K562 (cell line): ENCODE measurements at regions not wholly inside any gene's neighbourhood (a gene's known extent, or its start where the extent isn't known, plus 50 kb on each side); places are given as distances from the start of the nearest gene placed in this dataset.
A peak's percentile ranks its signal among the peaks of the same experiment; 100 is the strongest.

ENCODE experiments used
- ATAC-seq: fragments of 200-7000 bp; cut with Tn5 transposase; 3 replicates; pipeline ENCODE4 v1.9.1; 2020; ENCODE audit warnings: moderate library complexity
- BruUV-seq: library from RNA; stranded (reverse); fragments of 400-500 nt; replicated peaks from 2 replicates; lab custom pipeline; 2021; lab: Mats Ljungman, UMichigan
- CTCF ChIA-PET: fragments of 300-600 bp; formaldehyde crosslinking; extraction: SDS; loops from one replicate; lab custom pipeline; 2021; ENCODE audit warnings: low intra/inter-chr PET ratio; lab: Yijun Ruan, JAX
- POLR2A ChIA-PET: fragments of 300-600, 350-650 bp; sonication (Branson Sonifier 250); formaldehyde crosslinking; extraction: SDS; loops from one replicate; lab custom pipeline; 2021; ENCODE audit warnings: antibody characterized with exemption, inconsistent platforms; lab: Yijun Ruan, JAX
- DNase-seq, 4 experiments: peaks; one replicate each; pipeline versions ENCODE4 v3.0.0 to v3.0.0-alpha.2; 2011 to 2018; ENCODE audit warnings: low spot score in 3 of 4, mixed read lengths in 3 of 4; ENCODE audit errors: extremely low read depth in 1 of 4
- FAIRE-seq: peaks from 2 replicates; lab custom pipeline; 2011; peaks lifted over from hg19 to GRCh38; lab: Jason Lieb, UNC
- H2AFZ ChIP-seq: 2 replicates; pipeline ENCODE4 v1.6.0; 2011; ENCODE audit warnings: low read depth, low read length, control low read depth, inconsistent platforms
- H3K27ac ChIP-seq: fragments of 200-600 bp; 3 replicates; pipeline ENCODE4 v1.8.0; 2011; ENCODE audit warnings: low read depth, mild to moderate bottlenecking, control low read depth, inconsistent platforms, low read length, moderate library complexity, mixed read lengths; ENCODE audit errors: extremely low read depth
- H3K27me3 ChIP-seq, 2 experiments: fragments of 300-600 bp in 1 of 2; 2 replicates in 1 of 2; 3 replicates in 1 of 2; pipeline versions ENCODE4 v1.6.0 to v1.8.0; 2011; ENCODE audit warnings: inconsistent platforms in 2 of 2, low read length in 2 of 2, mild to moderate bottlenecking in 1 of 2, mixed read lengths in 1 of 2, moderate library complexity in 1 of 2; ENCODE audit not compliant: control insufficient read depth in 2 of 2, insufficient read depth in 2 of 2
- H3K36me3 ChIP-seq: fragments of 300-600 bp; 3 replicates; pipeline ENCODE4 v1.8.0; 2011; ENCODE audit warnings: mild to moderate bottlenecking, low read length, inconsistent platforms; ENCODE audit not compliant: control insufficient read depth, insufficient read depth
- H3K4me1 ChIP-seq, 2 experiments: fragments of 200-600 bp in 1 of 2; replicated peaks in 1 of 2; 2 replicates in 1 of 2; 3 replicates in 1 of 2; pipeline versions ENCODE4 v1.5.1 to v1.8.0; 2011; ENCODE audit warnings: inconsistent platforms in 2 of 2, low read length in 2 of 2, mild to moderate bottlenecking in 1 of 2, mixed read lengths in 1 of 2, moderate library complexity in 1 of 2; ENCODE audit not compliant: control insufficient read depth in 2 of 2, insufficient read depth in 2 of 2
- H3K4me2 ChIP-seq: 2 replicates; pipeline ENCODE4 v1.6.1; 2011; ENCODE audit warnings: low read length, control low read depth, inconsistent platforms, mixed read lengths; ENCODE audit not compliant: insufficient read depth
- H3K4me3 ChIP-seq: fragments of 200-600 bp; sonication (generic), shearing (Covaris generic); 2 replicates; pipeline ENCODE4 v1.5.1; 2016; ENCODE audit warnings: control low read depth, inconsistent platforms
- H3K79me2 ChIP-seq: fragments of 200-600 bp; 3 replicates; pipeline ENCODE4 v1.8.0; 2011; ENCODE audit warnings: low read length, inconsistent platforms; ENCODE audit not compliant: control insufficient read depth, insufficient read depth
- H3K9ac ChIP-seq, 2 experiments: 2 replicates each; pipeline versions ENCODE4 v1.6.0 to v1.6.1; 2011; ENCODE audit warnings: low read depth in 2 of 2, low read length in 2 of 2, control low read depth in 1 of 2, inconsistent platforms in 1 of 2, mild to moderate bottlenecking in 1 of 2, mixed read lengths in 1 of 2; ENCODE audit not compliant: insufficient read depth in 1 of 2
- H3K9me1 ChIP-seq: one replicate; pipeline ENCODE4 v1.6.0; 2011; ENCODE audit warnings: inconsistent platforms, mild to moderate bottlenecking, low read length, moderate library complexity; ENCODE audit not compliant: control insufficient read depth, insufficient read depth
- H3K9me3 ChIP-seq: replicated peaks from 2 replicates; pipeline ENCODE4 v1.5.1; 2011; ENCODE audit warnings: low read depth, low read length, inconsistent platforms; ENCODE audit not compliant: control insufficient read depth, insufficient read depth
- H4K20me1 ChIP-seq: replicated peaks from 2 replicates; pipeline ENCODE4 v1.6.1; 2011; ENCODE audit warnings: low read length, inconsistent platforms, mixed read lengths; ENCODE audit not compliant: control insufficient read depth, insufficient read depth
- ATF1 ChIP-seq, 2 experiments: fragments of 450-650 bp in 1 of 2; IDR thresholded peaks; 2 replicates each; pipeline ENCODE4 v1.6.1; 2016; ENCODE audit warnings: missing compliant biosample characterization in 1 of 2, missing genetic modification characterization in 1 of 2
- CBX1 ChIP-seq: sonication (generic); IDR thresholded peaks from 2 replicates; pipeline ENCODE4 v1.6.1; 2016; ENCODE audit warnings: antibody characterized with exemption, low read depth, mild to moderate bottlenecking
- CBX3 ChIP-seq, 2 experiments: IDR thresholded peaks; 1 replicate in 1 of 2; 2 replicates in 1 of 2; pipeline ENCODE4 v1.6.1; 2012; ENCODE audit warnings: inconsistent platforms in 2 of 2, low read length in 2 of 2, borderline replicate concordance in 1 of 2, control low read depth in 1 of 2
- HDGF ChIP-seq: fragments of 450-650 bp; IDR thresholded peaks from 2 replicates; pipeline ENCODE4 v1.6.1; 2016
- POLR2H ChIP-seq: IDR thresholded peaks from 2 replicates; pipeline ENCODE4 v1.6.1; 2016; ENCODE audit warnings: missing genetic modification characterization, low read depth, mild to moderate bottlenecking, control low read depth, missing compliant biosample characterization, moderate library complexity
- RBM25 ChIP-seq: fragments of 200-400 bp; formaldehyde crosslinking; IDR thresholded peaks from 2 replicates; pipeline ENCODE4 v1.6.1; 2018; ENCODE audit warnings: low read length, low read depth, moderate library complexity; ENCODE audit not compliant: severe bottlenecking
- ZNF12 ChIP-seq: sonication (generic); formaldehyde crosslinking; IDR thresholded peaks from 2 replicates; pipeline ENCODE4 v1.4.0; 2020; ENCODE audit warnings: mild to moderate bottlenecking, missing genetic modification reagents
- ZNF23 ChIP-seq: fragments of 250-450 bp; sonication (Bioruptor Pico); IDR thresholded peaks from 2 replicates; pipeline ENCODE4 v1.4.0; 2020; ENCODE audit warnings: mild to moderate bottlenecking
- ZNF551 ChIP-seq: fragments of 250-450 bp; sonication (Bioruptor Pico); IDR thresholded peaks from 2 replicates; pipeline ENCODE4 v1.5.0; 2021; ENCODE audit warnings: mild to moderate bottlenecking, moderate library complexity
- WGBS: fragments of 100-300 bp; shearing (Covaris generic); methylation state at CpG from one replicate; pipeline ENCODE4 v1.1.6; 2016; ENCODE audit warnings: low coverage, mixed read lengths; ENCODE audit not compliant: insufficient coverage; ENCODE audit errors: missing lambda C conversion rate; 5-methylcytosine and 5-hydroxymethylcytosine counted together
- in situ Hi-C: fragments of 300-500 bp; cut with MboI; formaldehyde crosslinking; loops from 4 replicates; pipeline ENCODE4 v1.15.0; 2018; ENCODE audit warnings: inconsistent platforms, mixed read lengths
- intact Hi-C: fragments of 100-400 bp; cut with micrococcal nuclease; formaldehyde crosslinking; loops from 2 replicates; pipeline ENCODE4 v1.14.2; 2022
- TF ChIP-seq, protein P1 (sequence below): sonication (generic); formaldehyde crosslinking; IDR thresholded peaks from 2 replicates; pipeline ENCODE4 v1.8.1; 2023; ENCODE audit warnings: mild to moderate bottlenecking, missing genetic modification reagents
- TF ChIP-seq, protein P2 (sequence below): sonication (generic); formaldehyde crosslinking; IDR thresholded peaks from 2 replicates; pipeline ENCODE4 v1.8.1; 2023; ENCODE audit warnings: mild to moderate bottlenecking, missing genetic modification reagents, moderate library complexity
- TF ChIP-seq, protein P3 (sequence below): sonication (generic); formaldehyde crosslinking; IDR thresholded peaks from 2 replicates; pipeline ENCODE4 v1.8.0; 2022; ENCODE audit warnings: missing genetic modification reagents, mild to moderate bottlenecking, moderate library complexity, borderline replicate concordance
- TF ChIP-seq, protein P4 (sequence below): fragments of 200-800 bp; sonication (Bioruptor generic); IDR thresholded peaks from 2 replicates; pipeline ENCODE4 v1.6.1; 2017; ENCODE audit warnings: missing genetic modification characterization, missing compliant biosample characterization

DNA sequence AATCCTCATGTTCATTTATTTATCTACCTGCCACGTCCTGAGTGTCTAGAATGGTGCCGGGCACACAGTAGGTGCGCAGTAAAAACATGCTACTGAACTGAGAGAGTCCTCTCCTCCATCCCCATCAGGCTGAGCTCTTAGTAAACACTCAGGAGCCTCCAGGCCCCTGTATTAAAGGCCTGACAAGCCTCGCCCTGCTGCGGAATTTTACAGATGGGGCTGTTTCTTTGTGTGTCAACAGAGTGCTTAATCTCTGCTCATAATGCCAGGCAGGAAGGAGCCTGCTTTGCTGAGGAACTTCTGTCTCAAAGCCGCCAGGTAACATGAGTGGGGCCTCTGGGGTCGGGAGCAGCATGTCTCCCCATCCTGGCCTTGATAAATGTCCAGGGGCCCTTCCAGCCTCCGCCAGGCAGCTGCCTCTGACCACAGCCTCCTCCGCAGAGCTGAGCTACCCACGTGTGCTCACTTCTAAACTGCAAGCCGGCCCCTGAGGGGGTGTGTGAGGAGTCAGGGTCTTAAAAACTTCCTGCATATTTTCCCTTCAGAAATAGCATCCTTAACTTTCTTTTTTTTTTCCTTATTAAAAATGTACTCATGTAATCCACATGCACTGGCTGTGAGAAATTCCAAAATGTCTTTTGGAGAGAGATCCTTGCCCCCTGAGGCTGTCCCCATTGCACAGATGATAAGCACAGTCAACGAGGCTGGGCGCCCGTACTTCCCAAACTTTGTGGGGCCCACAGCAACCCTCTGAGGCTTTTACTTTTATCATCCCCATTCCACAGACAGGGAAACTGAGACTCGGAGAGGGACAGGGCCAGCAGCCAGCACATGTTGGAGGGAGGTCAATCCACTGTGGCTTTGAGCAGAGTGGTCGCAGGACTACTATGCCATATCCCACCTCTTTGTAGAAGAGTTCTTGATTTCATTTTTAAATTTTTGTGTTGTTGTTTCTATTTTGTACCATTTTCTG lies 116.0 kb upstream of the NCOR2 start (continued):
- TF ChIP-seq HDGF (no peak), ZNF12 (CRISPR knock-in tag) (no peak)

DNA sequence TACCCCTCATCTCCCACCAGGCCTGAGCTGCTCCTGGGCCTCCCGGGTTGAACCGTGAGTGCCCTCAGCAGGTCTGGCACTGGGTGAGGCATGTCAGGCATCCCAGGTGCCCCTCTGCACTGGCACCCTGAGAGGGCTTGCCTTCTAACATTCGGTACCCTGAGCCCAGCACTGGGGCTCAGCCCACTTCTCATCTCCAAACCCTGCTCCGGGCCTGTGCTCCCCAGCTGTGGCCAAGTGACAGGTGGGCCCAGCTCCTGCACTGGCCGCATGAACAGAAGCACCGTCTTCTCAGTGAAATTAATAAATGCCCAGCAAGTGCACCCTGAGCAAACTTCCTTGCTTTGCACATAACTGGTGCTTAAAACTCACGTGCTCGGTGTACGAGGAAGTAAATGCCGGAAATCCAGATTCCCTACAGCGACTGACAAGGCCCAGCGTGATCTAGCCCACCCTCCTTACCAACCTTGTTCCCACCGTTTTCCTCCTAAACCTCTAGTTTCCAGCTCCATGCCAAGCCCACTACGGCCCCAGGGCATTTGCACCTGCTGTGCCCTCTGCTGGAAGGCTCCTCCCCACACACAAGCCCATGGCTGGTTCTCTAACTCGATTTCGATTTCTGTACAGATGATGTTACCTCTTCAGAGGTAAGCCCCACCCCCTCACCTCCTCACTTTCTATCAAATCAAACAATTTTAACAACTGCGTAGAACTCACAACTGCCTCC lies 115.2 kb upstream of the NCOR2 start:
- no peaks in the 10 kb centered on the region; the same call in 1 of the 2 replicates for H4K20me1 ChIP-seq
- 58% methylated on average over 17 of the region's 17 CpGs for WGBS
- no peak overlapping the region for H3K4me3 ChIP-seq
- no peak overlapping the region for H2AFZ ChIP-seq
- no peak overlapping the region for H3K9ac ChIP-seq
- ATAC-seq = no peak
- BruUV-seq = no TSS peak
- intact Hi-C loops = loop anchor here (5.0 to 10.0 kb wide), 2 partner anchors 90 to 358 kb away; no protein-coding TSS in a partner anchor
- no peak overlapping the region for H3K4me2 ChIP-seq
- peaks cover 21 to 33% of the 10 kb centered on the region in 2 experiments for H3K4me1 ChIP-seq
- in situ Hi-C loops = no loop called here
- H3K27me3 ChIP-seq = peaks cover 0 to 19% of the 10 kb centered on the region in 2 experiments; a peak in 1 of 5 replicates
- no peaks in the 10 kb centered on the region for H3K79me2 ChIP-seq
- H3K36me3 ChIP-seq = no peaks in the 10 kb centered on the region
- H3K9me3 ChIP-seq = no peaks in the 10 kb centered on the region
- POLR2A ChIA-PET = interaction anchor here (0.5 kb wide), 1 partner anchor 116 kb away, joined by 3 read pairs; no protein-coding TSS in a partner anchor
- no peak for DNase-seq
- H3K9me1 ChIP-seq = no peaks in the 10 kb centered on the region
- H3K27ac ChIP-seq = no peak overlapping the region
- FAIRE-seq = no peak
- CTCF ChIA-PET = no interaction called here
- TF ChIP-seq ATF1 (CRISPR knock-in tag; IDR thresholded peaks at IDR 0.05) = no peak
- no peak for TF ChIP-seq ATF1 (tag; IDR thresholded peaks at IDR 0.05)
- TF ChIP-seq CBX3 (IDR thresholded peaks at IDR 0.05; ENCODE audit: borderline replicate concordance in 1 of 2, low read length in 2 of 2) = no peak
- TF ChIP-seq CBX1 = no peak
- TF ChIP-seq, protein P1, sequence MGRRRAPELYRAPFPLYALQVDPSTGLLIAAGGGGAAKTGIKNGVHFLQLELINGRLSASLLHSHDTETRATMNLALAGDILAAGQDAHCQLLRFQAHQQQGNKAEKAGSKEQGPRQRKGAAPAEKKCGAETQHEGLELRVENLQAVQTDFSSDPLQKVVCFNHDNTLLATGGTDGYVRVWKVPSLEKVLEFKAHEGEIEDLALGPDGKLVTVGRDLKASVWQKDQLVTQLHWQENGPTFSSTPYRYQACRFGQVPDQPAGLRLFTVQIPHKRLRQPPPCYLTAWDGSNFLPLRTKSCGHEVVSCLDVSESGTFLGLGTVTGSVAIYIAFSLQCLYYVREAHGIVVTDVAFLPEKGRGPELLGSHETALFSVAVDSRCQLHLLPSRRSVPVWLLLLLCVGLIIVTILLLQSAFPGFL (CRISPR knock-in tag) = no peak
- no peak for TF ChIP-seq ZNF23 (CRISPR knock-in tag)
- TF ChIP-seq, protein P2, sequence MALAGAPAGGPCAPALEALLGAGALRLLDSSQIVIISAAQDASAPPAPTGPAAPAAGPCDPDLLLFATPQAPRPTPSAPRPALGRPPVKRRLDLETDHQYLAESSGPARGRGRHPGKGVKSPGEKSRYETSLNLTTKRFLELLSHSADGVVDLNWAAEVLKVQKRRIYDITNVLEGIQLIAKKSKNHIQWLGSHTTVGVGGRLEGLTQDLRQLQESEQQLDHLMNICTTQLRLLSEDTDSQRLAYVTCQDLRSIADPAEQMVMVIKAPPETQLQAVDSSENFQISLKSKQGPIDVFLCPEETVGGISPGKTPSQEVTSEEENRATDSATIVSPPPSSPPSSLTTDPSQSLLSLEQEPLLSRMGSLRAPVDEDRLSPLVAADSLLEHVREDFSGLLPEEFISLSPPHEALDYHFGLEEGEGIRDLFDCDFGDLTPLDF = no peak
- TF ChIP-seq, protein P3, sequence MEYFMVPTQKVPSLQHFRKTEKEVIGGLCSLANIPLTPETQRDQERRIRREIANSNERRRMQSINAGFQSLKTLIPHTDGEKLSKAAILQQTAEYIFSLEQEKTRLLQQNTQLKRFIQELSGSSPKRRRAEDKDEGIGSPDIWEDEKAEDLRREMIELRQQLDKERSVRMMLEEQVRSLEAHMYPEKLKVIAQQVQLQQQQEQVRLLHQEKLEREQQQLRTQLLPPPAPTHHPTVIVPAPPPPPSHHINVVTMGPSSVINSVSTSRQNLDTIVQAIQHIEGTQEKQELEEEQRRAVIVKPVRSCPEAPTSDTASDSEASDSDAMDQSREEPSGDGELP (CRISPR knock-in tag) = 0 out of 2 replicates have a peak, but pooled peaks have one; percentile 20
- TF ChIP-seq ZNF551 (CRISPR knock-in tag) = no peak
- TF ChIP-seq RBM25 = peak; percentile 18
- no peak for TF ChIP-seq POLR2H (tag)
- TF ChIP-seq, protein P4, sequence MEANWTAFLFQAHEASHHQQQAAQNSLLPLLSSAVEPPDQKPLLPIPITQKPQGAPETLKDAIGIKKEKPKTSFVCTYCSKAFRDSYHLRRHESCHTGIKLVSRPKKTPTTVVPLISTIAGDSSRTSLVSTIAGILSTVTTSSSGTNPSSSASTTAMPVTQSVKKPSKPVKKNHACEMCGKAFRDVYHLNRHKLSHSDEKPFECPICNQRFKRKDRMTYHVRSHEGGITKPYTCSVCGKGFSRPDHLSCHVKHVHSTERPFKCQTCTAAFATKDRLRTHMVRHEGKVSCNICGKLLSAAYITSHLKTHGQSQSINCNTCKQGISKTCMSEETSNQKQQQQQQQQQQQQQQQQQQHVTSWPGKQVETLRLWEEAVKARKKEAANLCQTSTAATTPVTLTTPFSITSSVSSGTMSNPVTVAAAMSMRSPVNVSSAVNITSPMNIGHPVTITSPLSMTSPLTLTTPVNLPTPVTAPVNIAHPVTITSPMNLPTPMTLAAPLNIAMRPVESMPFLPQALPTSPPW (CRISPR knock-in tag) = no peak
